PC-9 (cell line): ENCODE measurements at regions not wholly inside any gene's neighbourhood (a gene's known extent, or its start where the extent isn't known, plus 50 kb on each side); places are given as distances from the start of the nearest gene placed in this dataset.

Experiments used
- CTCF ChIP-seq: fragments of 200-600 bp; sonication (generic); conservative IDR thresholded peaks from 2 replicates; pipeline ENCODE4 v1.6.1; 2017; ENCODE audit warnings: mixed run types, antibody characterized with exemption, mild to moderate bottlenecking, moderate library complexity
- EZH2 ChIP-seq: fragments of 200-600 bp; sonication (generic); IDR thresholded peaks from 2 replicates; pipeline ENCODE4 v1.8.0; 2017; ENCODE audit warnings: antibody characterized with exemption, low read depth

- TF ChIP-seq EZH2 (no peak), CTCF (no peak)
Observed at GRCh38 chr14:85159726-85160125, 370.2 kb upstream of the FLRT2 start.
